ENCODE measurements at regions not wholly inside any gene's neighbourhood (a gene's known extent, or its start where the extent isn't known, plus 50 kb on each side); places are given as distances from the start of the nearest gene placed in this dataset.

- no peak overlapping the region for H3K4me3 ChIP-seq (ENCODE audit: low read depth, low read length)
- no peak for DNase-seq (ENCODE audit: low read depth)
- TF ChIP-seq CTCF (IDR thresholded peaks at IDR 0.05; ENCODE audit: control insufficient read depth, extremely low read depth, insufficient read depth): no peak
Measured at GRCh38 chr13:42715909-42716308, 65.5 kb upstream of the FAM216B start.

DNA sequence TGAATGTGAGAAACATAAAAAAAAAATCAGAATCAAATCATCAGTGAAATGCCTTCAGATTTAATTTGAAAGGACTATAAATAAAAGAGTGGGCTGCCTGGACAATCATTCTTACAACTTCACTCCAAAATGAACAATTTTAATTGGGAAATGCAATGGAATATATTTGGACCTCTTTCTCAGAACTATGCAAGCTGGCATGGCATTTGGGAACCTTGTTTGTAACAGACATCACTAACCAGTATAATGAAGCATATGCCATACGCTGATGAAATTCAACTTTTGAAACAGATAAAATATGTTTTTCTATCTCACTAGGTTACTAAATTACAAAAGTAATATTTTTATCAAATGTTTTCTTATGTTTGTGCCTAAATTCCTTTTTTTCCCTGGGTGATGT lies 64.2 kb upstream of the FAM216B start:
- no peak for TF ChIP-seq CTCF (IDR thresholded peaks at IDR 0.05; ENCODE audit: control insufficient read depth, extremely low read depth, insufficient read depth)
- DNase-seq (ENCODE audit: low read depth): no peak
- no peak overlapping the region for H3K4me3 ChIP-seq (ENCODE audit: low read depth, low read length)

- no peak for DNase-seq (ENCODE audit: low read depth)
- no peak overlapping the region for H3K4me3 ChIP-seq (ENCODE audit: low read depth, low read length)
- no peak for TF ChIP-seq CTCF (IDR thresholded peaks at IDR 0.05; ENCODE audit: control insufficient read depth, extremely low read depth, insufficient read depth)
Measured at GRCh38 chr13:42720113-42720857, 61.1 kb upstream of the FAM216B start.

- no peak for TF ChIP-seq CTCF (IDR thresholded peaks at IDR 0.05; ENCODE audit: control insufficient read depth, extremely low read depth, insufficient read depth)
- DNase-seq (ENCODE audit: low read depth): no peak
- H3K4me3 ChIP-seq (ENCODE audit: low read depth, low read length): no peak overlapping the region
Measured at GRCh38 chr13:42720858-42721219, 60.5 kb upstream of the FAM216B start.

- H3K4me3 ChIP-seq (ENCODE audit: low read depth, low read length): no peak overlapping the region
- TF ChIP-seq CTCF (IDR thresholded peaks at IDR 0.05; ENCODE audit: control insufficient read depth, extremely low read depth, insufficient read depth): no peak
- DNase-seq (ENCODE audit: low read depth): no peak
Measured at GRCh38 chr13:42722883-42723539, 58.4 kb upstream of the FAM216B start.

DNA sequence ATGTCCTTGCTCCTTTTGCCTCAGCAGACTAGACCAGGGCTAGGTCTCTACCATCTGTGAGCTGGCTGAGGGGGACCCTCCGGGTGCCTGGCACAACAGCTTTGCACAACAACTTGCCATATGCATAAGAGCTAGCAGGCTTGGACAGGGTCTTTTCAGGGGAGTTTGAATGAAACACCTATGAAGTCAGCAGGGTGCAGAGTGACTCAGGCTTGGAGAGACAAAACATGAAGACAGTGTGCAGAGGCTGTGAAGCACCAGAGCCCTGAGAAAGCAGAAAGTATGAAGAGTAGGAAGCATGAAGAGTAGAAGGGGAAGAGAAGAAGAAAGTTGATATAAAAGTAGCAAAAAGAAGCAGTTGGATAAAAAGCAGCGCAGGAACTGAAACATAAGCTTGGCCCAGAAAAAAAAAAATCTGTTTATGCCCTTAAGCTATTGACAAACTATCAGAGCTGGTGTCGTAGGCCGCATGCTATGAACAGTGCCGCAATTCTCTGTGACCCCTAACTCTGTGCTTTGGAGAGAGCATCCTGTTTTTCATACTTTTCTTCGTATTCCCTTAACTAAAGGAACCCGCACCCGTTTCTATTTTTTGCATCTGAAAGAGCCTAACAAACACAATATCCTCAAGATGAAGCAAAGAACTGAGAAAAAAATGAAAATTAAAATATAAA lies 52.7 kb upstream of the FAM216B start:
- no peak overlapping the region for H3K4me3 ChIP-seq (ENCODE audit: low read depth, low read length)
- TF ChIP-seq CTCF (IDR thresholded peaks at IDR 0.05; ENCODE audit: control insufficient read depth, extremely low read depth, insufficient read depth): no peak
- DNase-seq (ENCODE audit: low read depth): no peak
